Ecto neural progenitor cell (in vitro differentiated cells): ENCODE measurements at regions not wholly inside any gene's neighbourhood (a gene's known extent, or its start where the extent isn't known, plus 50 kb on each side); places are given as distances from the start of the nearest gene placed in this dataset.

Source experiments
- DNase-seq: peaks from one replicate; pipeline ENCODE4 v3.0.0-alpha.2; 2018; ENCODE audit warnings: low spot score

- DNase-seq: no peak
Measured at GRCh38 chr2:239519089-239519920, 118.5 kb upstream of the HDAC4 start.

GRCh38 chr2:239518286-239519088 lies 117.7 kb upstream of the HDAC4 start:
- DNase-seq: no peak

GRCh38 chr2:239517686-239518085 lies 116.9 kb upstream of the HDAC4 start:
- DNase-seq: no peak

- DNase-seq: no peak
Measured at GRCh38 chr2:239516954-239517305, 116.1 kb upstream of the HDAC4 start.

- no peak for DNase-seq
Measured at GRCh38 chr2:239516286-239516953, 115.6 kb upstream of the HDAC4 start.

GRCh38 chr2:239514754-239515530 lies 114.1 kb upstream of the HDAC4 start:
- DNase-seq: no peak

GRCh38 chr2:239512054-239512453 lies 111.2 kb upstream of the HDAC4 start:
- no peak for DNase-seq

GRCh38 chr2:239509373-239510143 lies 108.7 kb upstream of the HDAC4 start:
- DNase-seq: no peak

- no peak for DNase-seq
Measured at GRCh38 chr2:239508261-239508660, 107.4 kb upstream of the HDAC4 start.

- DNase-seq: no peak
Measured at GRCh38 chr2:239507576-239508258, 106.9 kb upstream of the HDAC4 start.

GRCh38 chr2:239506961-239507360 lies 106.1 kb upstream of the HDAC4 start:
- no peak for DNase-seq

GRCh38 chr2:239506101-239506857 lies 105.5 kb upstream of the HDAC4 start:
- DNase-seq: no peak

GRCh38 chr2:239504643-239505235 lies 103.9 kb upstream of the HDAC4 start:
- DNase-seq: no peak

- no peak for DNase-seq
Measured at GRCh38 chr2:239502430-239503186, 101.8 kb upstream of the HDAC4 start.

- DNase-seq: no peak
Measured at GRCh38 chr2:239500574-239501550, 100.0 kb upstream of the HDAC4 start.

GRCh38 chr2:239499726-239500573 lies 99.1 kb upstream of the HDAC4 start:
- DNase-seq: no peak
